ENCODE measurements at regions not wholly inside any gene's neighbourhood (a gene's known extent, or its start where the extent isn't known, plus 50 kb on each side); places are given as distances from the start of the nearest gene placed in this dataset.

- TF ChIP-seq CTCF (conservative IDR thresholded peaks at IDR 0.05) (peak; percentile 62), ZFX (IDR thresholded peaks at IDR 0.05) (no peak)
- H3K27ac ChIP-seq, result no peak overlapping the region
These were observed 174.4 kb upstream of the HMCN1 start for GRCh38 chr1:185559684-185560331.

- TF ChIP-seq CTCF (conservative IDR thresholded peaks at IDR 0.05), result no peak
- TF ChIP-seq ZFX (IDR thresholded peaks at IDR 0.05), result no peak
These were observed 175.0 kb upstream of the HMCN1 start for GRCh38 chr1:185559151-185559550.

GRCh38 chr1:185556561-185556960, 177.6 kb upstream of the HMCN1 start:
- TF ChIP-seq ZFX (IDR thresholded peaks at IDR 0.05), result no peak
- no peak for TF ChIP-seq CTCF (conservative IDR thresholded peaks at IDR 0.05)
- H3K27ac ChIP-seq, result no peak overlapping the region

More at GRCh38 chr1:185559151-185559550, 175.0 kb upstream of the HMCN1 start:
- H3K27ac ChIP-seq, result no peak overlapping the region

- no peak overlapping the region for H3K27ac ChIP-seq
- TF ChIP-seq ZFX (IDR thresholded peaks at IDR 0.05) (no peak), CTCF (conservative IDR thresholded peaks at IDR 0.05) (no peak)
These were observed 178.4 kb upstream of the HMCN1 start for GRCh38 chr1:185555743-185556142.

GRCh38 chr1:185551008-185551407, 183.2 kb upstream of the HMCN1 start:
- no peak for TF ChIP-seq CTCF (conservative IDR thresholded peaks at IDR 0.05)
- no peak for TF ChIP-seq ZFX (IDR thresholded peaks at IDR 0.05)
- no peak overlapping the region for H3K27ac ChIP-seq

- H3K27ac ChIP-seq, result no peak overlapping the region
- no peak for TF ChIP-seq ZFX (IDR thresholded peaks at IDR 0.05)
- no peak for TF ChIP-seq CTCF (conservative IDR thresholded peaks at IDR 0.05)
These were observed 184.3 kb upstream of the HMCN1 start for GRCh38 chr1:185549906-185550305.

- H3K27ac ChIP-seq, result no peak overlapping the region
- TF ChIP-seq CTCF (conservative IDR thresholded peaks at IDR 0.05) (no peak), ZFX (IDR thresholded peaks at IDR 0.05) (no peak)
These were observed 188.2 kb upstream of the HMCN1 start for GRCh38 chr1:185546029-185546428.

Data from C4-2B (cell line).